NT2/D1 (cell line): ENCODE measurements at regions not wholly inside any gene's neighbourhood (a gene's known extent, or its start where the extent isn't known, plus 50 kb on each side); places are given as distances from the start of the nearest gene placed in this dataset.

Source experiments
- YY1 ChIP-seq: IDR thresholded peaks from 2 replicates; pipeline ENCODE4 v1.6.1; 2011; ENCODE audit not compliant: insufficient read length, insufficient read depth
- ZNF274 ChIP-seq: IDR thresholded peaks from 2 replicates; pipeline ENCODE4 v1.6.1; 2011; ENCODE audit warnings: mild to moderate bottlenecking, low read depth, low read length

- TF ChIP-seq ZNF274 (no peak), YY1 (no peak)
Measured at GRCh38 chr3:178271740-178272387, 264.4 kb upstream of the KCNMB2 start.
